NB4 (cell line): ENCODE measurements at regions not wholly inside any gene's neighbourhood (a gene's known extent, or its start where the extent isn't known, plus 50 kb on each side); places are given as distances from the start of the nearest gene placed in this dataset.

Experiments used
- CTCF ChIP-seq: IDR thresholded peaks from one replicate; pipeline ENCODE4 v1.5.1; 2012; ENCODE audit warnings: low read depth, low read length
- MAX ChIP-seq: IDR thresholded peaks from 2 replicates; pipeline ENCODE4 v1.6.1; 2011; ENCODE audit warnings: low read depth, low read length
- POLR2A ChIP-seq: IDR thresholded peaks from 2 replicates; pipeline ENCODE4 v1.6.1; 2011; ENCODE audit warnings: mild to moderate bottlenecking; ENCODE audit not compliant: insufficient read length; ENCODE audit errors: extremely low read depth

- TF ChIP-seq CTCF (no peak), POLR2A (no peak), MAX (no peak)
Observed at GRCh38 chr20:7492257-7492656, 448.0 kb downstream of the HAO1 start.
